COLO829 (cell line): ENCODE measurements at regions not wholly inside any gene's neighbourhood (a gene's known extent, or its start where the extent isn't known, plus 50 kb on each side); places are given as distances from the start of the nearest gene placed in this dataset.

Experiments used
- DNase-seq: peaks from one replicate; pipeline ENCODE4 v3.0.0; 2012; ENCODE audit warnings: low spot score

DNA sequence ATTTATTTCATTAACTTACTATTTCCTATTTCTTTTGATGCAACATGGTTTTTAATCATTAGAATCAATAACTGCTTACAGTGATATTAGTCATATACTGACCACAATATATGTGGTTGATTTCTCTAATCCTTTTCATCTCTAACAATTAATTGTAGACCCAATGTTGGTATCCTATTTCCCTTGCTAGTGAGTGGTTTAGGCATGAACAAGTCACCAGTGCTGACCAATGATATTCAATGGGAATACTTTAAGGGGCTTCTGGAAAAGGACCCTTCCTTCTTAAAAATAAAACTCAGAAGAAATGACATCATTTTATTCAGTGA, 672.4 kb upstream of the GRAMD2B start:
- no peak for DNase-seq

DNA sequence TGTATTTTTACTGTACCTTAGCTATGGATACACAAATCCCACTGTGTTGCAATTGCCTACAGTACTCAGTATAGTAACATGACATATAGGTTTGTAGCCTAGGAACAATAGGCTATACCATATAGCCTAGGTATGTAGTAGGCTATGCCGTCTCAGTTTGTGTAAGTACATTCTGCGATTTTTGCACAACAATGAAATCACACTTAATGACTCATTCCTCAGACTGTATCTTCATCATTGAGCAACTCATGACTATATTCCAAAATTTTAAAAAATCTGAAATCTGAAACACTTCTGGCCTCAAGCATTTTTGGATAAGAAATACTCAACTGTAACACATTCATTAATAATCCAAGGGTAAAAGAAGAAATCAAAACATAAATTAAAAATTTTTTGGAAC, 666.8 kb upstream of the GRAMD2B start:
- no peak for DNase-seq

DNA sequence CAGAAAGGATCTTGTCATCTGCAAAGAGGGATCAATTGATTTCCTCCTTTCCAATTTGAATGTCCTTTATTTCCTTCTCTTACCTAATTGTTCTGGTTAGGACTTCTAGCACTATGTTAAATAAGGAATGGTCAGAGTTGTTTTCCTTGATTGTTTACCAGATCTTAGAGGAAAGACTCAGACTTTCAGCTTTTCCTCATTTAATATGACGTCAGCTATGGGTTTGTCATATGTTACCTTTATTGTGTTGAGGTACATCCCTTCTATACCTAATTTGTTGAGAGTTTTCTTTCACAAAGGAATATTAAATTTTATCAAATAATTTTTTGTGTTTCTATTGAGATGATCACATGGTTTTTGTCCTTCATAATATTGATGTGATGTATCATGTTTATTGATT, 656.5 kb upstream of the GRAMD2B start:
- DNase-seq = no peak

DNA sequence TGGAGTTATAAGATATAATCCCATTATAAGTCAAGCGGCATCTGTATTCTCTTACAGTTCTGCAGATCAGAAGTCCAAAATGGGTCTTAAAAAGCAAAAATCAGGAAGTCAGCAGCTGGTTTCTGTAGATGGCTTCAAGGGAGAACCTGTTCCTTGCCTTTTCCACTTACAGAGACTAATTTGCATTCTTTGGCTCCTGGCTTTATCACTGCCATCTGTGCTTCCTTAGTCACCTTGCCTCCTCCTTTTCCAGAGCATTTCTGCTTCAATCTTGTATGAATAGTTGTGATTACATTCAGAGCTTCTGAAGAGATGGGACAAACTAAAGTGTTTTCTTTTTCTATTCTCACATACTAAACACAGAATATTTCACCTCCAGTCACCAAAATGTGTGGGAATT, 647.3 kb upstream of the GRAMD2B start:
- no peak for DNase-seq

DNA sequence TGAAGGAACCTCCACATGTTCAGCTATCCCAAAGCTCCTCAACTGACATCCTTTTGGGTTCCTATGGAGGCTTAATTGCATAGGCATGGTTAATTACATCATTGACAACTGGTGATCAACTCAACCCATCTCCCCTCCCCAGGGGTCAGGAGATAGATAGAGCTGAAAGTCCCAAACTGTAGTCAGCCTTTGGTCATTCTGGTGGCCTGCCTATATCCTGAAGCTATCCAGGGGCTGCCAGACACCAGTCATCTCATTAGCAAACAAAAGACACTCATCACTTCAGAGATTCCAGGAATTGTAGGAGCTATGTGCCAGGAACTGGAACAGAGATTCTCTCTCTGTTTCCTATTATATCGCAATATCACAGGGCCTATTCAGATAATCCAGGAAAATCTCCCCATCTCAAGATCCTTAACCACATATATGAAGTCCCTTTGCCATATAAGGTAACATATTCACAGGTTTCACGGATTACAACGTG, 646.5 kb upstream of the GRAMD2B start:
- no peak for DNase-seq

DNA sequence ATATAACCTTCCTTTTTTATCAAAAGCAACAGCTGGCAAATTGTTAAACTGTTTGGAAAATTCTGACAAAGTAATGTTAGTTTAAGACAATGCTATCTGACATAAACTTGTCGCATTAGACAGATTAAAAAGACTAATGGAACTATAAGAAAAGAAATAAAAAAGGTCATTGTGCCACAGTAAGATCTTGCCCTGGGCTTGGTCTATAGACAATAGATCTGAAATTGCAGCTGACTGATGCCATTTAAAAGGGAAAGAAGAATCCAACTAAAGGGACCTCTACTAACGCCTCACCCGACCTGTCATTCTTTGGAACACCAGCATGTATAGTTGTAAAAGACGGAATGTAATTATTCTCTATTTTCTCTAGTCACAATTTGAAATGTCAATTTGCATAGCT, 644.4 kb upstream of the GRAMD2B start:
- DNase-seq = no peak

DNA sequence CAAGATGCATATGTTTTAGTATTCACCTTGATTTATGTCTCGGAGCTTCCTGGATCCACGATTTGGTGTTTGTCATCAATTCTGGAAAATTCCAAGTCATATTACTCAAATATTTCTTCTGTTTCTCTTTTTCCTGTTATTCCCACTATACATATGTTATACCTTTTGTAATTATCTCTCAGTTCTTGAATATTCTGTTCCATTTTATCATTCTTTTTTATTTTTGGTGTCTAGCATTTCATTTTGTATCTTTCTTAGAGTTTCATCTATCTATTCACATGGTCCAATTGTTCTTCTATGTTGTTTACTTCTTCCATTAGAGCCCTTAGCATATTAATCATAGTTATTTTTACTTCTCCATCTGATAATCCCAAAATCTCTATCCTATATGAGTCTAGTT, 637.8 kb upstream of the GRAMD2B start:
- no peak for DNase-seq

DNA sequence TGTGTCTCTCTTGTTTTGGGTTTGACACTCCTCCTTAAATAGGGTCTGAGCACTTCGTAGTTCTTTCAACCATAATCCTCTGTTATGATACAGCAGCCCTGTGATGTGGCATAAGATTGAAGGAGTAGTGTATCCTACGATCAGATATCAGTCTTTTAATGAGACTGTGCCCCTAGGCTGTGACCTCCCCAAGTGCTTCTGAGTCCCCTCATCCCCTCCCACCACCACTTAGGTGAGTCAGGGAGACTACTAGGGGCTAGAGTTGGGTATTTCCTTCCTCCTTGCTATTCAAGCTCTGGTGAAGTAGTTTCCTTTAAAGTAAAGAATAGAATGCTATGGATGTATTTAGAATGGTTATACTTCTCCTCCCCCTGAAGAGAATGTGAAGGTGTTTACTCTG, 637.2 kb upstream of the GRAMD2B start:
- DNase-seq = no peak

DNA sequence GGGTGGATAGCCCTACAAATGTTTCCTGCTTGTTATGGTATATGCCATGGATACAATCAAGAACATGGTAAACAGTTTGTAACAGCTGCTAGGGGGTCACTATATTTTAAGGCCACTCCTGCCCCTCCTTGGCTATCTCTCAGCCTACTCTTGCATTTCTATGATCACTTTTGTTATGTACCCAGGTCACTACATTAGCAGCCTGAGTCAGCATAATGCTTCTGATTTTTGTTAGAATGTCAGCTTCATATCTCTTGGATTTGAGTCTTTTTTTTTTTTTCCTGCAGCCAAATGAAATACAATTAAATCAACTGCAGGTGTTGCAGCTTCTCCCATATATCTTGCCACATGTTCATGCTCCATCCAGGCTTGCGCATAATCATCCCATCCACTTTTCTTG, 629.7 kb upstream of the GRAMD2B start:
- no peak for DNase-seq

DNA sequence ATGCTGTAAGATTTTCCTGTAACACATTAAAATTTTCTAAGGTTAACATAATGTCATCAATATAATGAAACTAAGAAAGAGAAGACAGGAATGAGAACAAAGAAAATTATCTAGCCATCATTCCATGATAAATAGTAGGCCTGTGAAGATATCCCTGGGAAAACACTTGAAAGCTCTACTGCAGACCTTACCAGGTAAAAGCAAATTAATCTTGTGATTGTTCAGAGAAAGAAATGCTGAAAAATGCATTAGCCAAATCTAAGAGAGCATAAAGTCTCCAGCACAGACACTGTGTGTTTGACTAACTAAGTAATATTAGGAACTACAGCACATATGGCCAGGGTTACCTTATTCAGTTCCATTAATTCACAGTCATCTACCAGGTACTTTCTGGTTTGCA, 628.3 kb upstream of the GRAMD2B start:
- no peak for DNase-seq

DNA sequence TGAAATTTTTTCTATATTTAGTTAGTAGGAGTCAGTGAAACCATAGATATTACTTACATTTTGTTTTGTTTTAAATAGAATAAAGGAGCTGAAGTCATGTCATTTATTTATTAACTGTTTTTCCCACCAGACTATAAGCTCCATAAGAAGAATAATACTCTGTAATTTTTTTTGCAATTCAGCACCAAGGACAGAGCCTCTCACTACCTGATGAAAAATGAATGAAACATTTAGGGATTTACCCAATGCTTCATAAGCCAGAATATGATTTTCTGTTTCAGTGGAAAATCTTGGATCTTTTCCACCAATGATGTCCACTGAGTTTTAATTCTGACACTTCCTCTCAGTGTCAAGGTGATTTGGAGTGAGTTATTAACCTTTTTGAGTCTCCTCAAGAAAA, 624.9 kb upstream of the GRAMD2B start:
- no peak for DNase-seq

DNA sequence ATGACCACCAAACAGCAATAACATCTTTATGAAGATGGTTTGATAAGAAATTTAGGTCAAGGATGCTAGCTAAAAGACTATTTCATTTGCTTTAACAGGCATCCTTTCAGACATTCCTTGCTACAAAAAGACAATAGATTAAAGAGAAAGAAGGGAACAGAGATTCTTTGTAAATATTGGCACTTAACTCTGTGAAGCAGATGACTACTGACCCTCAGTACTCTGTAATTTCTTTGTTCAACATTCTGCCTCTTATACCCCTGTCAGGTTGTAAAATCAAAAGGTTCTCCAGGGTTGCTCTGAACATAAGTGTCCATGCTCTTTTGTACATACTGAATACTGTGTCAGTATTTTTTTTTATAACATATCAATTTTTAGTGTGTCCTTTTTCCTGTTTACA, 610.6 kb upstream of the GRAMD2B start:
- DNase-seq = peak; percentile 1

DNA sequence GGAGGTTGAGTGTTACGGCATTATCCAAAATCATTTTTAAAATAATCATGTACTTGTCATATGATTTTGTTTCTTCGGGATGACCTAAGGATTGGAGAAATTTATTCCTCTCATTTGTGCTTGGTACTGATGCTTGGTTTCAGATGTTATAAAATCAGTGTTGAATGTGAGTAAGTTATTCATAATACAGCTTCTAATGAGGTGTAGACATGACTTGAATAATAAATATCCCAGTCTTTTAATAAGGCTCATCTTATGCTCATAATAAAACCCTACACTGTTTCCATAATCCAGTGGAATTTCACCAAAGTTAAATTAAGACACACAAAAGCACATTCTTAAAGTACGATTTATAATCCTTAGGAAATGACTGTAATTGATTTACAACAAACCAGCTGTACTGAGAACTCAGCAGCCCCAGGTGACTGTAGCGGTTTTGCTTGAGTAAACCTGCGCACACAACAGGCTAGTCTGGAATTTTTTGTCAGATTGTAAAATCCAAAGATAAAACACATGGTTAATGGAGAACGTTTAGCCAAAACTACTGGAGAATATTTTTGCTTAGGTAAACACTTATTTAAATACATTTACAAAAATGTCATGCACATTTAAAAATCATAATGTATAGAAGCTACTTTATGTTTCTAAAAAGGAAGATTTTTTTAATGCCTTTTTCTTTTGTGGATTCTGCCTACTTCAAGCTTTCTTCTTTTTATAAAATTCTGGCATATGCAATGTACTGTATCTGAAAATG, 609.8 kb upstream of the GRAMD2B start:
- no peak for DNase-seq

DNA sequence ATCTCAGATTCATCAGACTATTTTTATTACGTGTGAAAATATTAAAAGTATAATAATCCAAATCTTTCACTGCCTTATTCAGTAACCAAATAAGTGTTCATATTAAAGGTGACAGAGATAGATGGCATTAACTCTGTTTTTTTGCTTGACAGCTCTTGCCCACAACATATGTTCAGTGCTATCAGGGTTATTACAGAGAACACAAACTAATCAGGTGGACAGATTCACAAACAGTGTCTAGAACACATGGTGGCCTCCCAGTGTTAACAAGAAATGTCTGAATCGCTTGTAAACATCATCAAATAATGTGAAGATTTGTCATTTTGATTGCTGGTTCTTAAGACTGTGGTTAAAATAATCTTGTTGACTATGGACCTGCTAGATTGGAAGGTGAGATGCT, 609.1 kb upstream of the GRAMD2B start:
- no peak for DNase-seq

DNA sequence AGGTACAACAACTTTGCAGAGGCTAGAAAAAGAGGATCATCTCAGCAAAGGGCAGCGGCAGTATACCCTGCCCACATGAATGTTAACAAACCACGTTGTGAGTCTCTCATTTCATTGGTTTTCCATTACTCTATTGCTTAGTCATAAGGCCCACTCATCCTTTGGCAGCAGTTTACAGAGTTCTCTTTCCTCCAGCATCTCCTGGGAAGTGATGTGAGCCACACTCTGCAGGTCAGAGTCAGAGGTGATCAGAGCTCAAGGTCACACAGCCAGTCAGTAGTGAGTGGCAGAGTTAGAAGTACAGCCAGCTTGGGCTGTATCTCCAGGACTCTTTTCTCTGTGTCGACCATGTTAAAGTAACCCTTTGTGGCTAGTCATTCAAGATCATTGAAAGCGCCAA, 599.6 kb upstream of the GRAMD2B start:
- DNase-seq = no peak

DNA sequence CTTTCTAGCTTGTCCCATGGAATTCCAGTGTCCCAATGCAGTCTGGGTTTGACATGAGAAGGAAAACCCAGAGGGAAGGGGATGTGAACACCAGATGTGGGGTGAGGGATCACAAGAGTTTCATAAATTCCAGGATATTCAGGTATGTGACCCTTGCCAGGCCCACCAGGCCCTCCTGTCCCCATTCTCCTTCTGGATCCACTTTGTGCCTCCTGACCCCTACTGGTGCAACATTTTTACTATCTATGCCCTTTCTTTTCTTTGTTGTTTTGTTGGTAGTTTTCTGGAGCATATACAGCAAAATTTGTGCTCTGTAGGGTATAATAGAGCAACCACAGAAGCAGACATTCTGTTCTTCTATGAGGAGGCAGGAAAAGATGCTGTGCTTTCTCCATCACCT, 597.0 kb upstream of the GRAMD2B start:
- no peak for DNase-seq

DNA sequence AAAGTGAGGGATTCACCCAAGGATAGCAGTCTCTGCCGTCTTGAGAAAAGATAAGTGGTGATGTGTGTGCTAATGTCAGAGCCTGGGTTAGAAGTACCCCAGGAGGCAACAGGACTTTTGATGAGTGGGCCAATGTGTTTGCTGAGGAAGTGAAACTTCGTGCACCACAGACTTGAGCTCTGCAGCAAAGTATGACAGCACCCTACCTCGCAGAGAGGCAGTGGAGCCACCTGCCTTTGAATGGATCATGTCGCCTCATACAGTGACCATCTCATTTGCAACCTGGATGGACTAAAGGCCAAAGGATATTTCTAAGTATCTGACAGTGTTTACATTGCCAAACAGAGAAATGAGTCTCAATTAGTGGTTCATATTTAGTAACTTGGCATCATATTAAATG, 593.9 kb upstream of the GRAMD2B start:
- no peak for DNase-seq

DNA sequence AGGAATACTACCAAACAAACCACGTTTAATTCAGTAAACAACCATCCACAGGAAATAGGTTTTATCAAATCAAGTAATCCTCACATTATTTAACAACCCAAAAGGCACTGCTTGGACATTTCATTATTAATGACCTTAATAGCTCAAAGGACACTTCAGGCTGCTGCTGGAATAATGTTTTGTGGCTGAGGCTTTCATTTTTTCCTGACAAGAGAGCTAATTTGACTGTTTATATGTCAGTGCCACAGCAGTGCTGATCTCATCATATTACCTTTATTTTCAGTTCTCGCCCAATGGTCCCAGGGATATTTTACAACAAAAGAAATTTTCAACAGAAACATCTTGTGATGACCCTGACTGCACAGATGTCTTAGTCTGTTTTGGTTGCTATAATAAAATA, 589.8 kb upstream of the GRAMD2B start:
- DNase-seq = no peak

DNA sequence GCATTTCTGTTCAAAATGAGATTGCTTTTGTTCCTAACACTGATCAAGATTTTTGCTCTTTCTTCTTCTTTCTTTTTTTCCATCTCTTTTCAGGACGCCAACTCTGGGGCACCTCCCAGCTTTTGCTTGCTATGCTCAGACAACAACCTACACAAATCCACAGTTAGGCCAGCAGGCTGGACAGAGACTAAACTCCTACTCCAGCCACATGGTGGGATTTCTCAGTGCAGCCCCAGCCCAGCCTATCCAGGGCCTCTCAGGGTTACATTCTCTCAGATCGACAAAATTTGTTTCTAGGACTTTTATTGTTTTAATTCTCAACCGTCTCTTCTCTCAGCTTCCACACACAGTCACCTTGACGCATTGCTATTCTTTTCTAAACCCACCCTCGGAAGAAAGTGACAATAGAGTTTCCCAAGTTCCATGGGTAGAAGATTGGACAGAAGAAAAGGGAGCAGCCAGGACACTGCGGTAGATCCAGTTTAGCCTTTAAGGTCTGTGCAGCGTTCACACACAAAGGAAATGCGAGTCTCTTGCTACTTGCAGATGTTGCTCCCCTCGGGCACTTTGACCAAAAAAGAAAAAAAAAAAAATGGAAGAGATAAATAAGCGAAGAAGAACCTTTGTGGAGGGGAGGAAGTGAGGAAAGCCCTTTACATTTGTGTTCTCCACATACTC, 588.6 kb upstream of the GRAMD2B start:
- no peak for DNase-seq

DNA sequence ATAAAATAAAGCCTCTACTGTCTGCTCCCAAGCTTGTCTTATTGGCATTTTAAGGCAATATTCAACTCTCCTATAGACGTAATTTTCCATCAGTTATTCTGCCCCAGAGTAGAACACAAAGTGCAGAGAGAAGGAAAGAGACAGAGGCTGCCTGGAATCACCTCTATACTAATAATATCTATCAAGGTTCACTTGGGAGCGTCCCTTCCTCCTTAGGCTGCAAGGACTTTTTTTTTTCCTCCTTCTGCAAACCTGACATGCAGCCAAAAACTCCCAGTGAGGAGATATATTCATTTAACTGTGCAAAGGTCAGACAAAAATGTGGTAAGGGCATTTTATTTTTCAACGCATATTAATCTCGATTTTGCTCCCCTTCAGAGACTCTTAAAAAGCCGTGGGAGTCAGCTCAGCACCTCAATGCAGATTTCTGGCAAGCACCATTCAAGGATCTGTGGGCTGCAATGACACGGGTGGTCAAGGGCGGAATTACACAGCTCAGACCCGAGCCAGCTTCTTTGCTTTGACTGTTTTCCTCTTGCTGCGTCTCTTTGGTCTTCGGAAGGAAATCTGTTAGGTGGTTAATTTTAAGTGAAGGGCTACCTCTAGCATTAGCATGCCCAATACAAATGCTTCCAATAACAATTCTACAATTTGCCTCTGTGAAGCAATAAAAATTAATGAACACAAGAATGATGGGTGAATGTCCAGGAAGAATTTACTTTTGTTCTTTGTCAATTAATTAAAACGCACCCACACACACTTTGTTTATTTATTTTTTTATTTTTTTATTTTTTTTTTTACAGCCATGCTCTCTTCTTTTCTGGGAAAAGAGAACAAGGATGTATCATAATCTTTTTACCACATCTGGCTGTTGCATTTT, 587.7 kb upstream of the GRAMD2B start:
- DNase-seq = peak; percentile 3

DNA sequence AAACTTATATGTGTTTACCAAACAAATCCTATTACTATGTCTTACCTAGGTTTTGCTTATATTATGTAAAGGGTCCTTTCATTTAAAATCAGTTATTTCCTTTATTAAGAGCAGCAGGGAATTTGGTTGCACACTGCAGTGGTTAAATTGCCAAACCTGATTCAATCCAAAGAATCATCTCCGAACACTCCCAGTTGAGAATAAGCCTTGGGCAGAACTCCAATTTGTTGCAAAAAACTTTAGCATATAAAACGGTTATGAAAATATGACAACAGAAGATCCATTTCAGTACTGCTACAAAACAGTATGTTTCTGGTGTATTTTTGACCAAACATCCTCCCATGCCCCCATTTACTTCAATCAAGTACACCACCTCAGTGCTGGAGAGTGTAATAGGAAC, 587.0 kb upstream of the GRAMD2B start:
- no peak for DNase-seq

DNA sequence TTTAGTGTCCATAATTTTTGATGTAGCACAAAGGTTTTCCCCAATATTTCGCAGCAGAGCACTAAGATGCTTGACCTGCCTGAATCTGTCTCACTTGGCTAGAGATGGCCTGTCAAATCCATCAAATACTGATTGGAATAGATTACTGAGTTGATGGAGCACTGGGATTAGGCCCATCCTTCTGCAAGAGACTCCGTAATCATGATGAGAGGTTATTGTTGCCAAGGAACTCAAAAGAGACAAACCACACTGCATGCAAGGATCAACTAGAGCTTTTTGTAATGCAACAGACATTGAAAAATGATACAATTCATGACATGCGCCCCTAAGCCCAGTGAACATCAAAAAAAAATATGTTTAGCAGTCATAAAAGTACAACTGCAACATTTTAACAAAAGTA, 585.3 kb upstream of the GRAMD2B start:
- DNase-seq = no peak

DNA sequence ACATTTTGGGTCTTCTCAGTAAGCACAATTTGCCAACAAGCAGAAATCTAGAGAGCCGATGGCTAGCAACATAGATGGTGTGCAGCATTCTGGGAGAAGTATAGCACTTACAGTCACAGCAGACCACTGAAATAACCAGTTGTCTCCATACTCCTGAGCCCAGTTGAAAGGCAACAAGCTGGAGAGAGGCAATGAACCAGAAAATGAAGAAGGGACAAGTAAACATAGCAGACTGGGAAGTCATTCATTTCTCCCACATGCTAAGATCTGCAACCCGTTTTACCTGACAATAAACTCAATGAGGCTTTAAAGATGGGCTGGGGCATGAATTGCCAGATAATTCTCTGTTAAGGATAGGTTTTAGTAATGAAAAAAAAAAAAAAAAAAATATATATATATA, 575.6 kb upstream of the GRAMD2B start:
- no peak for DNase-seq
